H1 (cell line): ENCODE measurements at regions not wholly inside any gene's neighbourhood (a gene's known extent, or its start where the extent isn't known, plus 50 kb on each side); places are given as distances from the start of the nearest gene placed in this dataset.

ENCODE experiments used
- CTCF ChIA-PET: fragments of 300-600 bp; sonication (Branson Sonifier 250); formaldehyde crosslinking; loops from one replicate; lab custom pipeline; 2021; ENCODE audit not compliant: partially characterized antibody; lab: Charles Lee
- POLR2A ChIA-PET: fragments of 300-600 bp; sonication (Branson Sonifier 250); formaldehyde crosslinking; loops from one replicate; lab custom pipeline; 2021; ENCODE audit warnings: inconsistent platforms; ENCODE audit not compliant: partially characterized antibody; lab: Charles Lee
- DNase-seq, 2 experiments: peaks; one replicate each; pipeline versions ENCODE4 v3.0.0 to v3.0.0-alpha.2; 2010 to 2022; ENCODE audit warnings: low spot score in 2 of 2, low read depth in 1 of 2, mixed read lengths in 1 of 2
- FAIRE-seq: peaks from 2 replicates; lab custom pipeline; 2011; peaks lifted over from hg19 to GRCh38; lab: Jason Lieb, UNC
- H2AFZ ChIP-seq: 2 replicates; pipeline ENCODE4 v1.8.1; 2012; ENCODE audit warnings: low read length, inconsistent platforms
- H2AK5ac ChIP-seq: 2 replicates; pipeline ENCODE4 v1.6.1; 2013; ENCODE audit warnings: low read depth, low read length
- H2BK120ac ChIP-seq: replicated peaks from 2 replicates; pipeline ENCODE3; 2013; ENCODE audit warnings: low read depth, low read length, inconsistent platforms
- H2BK12ac ChIP-seq: 2 replicates; pipeline ENCODE4 v1.6.1; 2013; ENCODE audit warnings: low read depth, low read length
- H2BK15ac ChIP-seq: 2 replicates; pipeline ENCODE4 v1.6.1; 2013; ENCODE audit warnings: low read length
- H2BK20ac ChIP-seq: 2 replicates; pipeline ENCODE4 v1.6.1; 2013; ENCODE audit warnings: low read length
- H2BK5ac ChIP-seq: 2 replicates; pipeline ENCODE4 v1.6.1; 2013; ENCODE audit warnings: low read depth, low read length
- H3K14ac ChIP-seq: 2 replicates; pipeline ENCODE4 v1.6.1; 2013; ENCODE audit warnings: inconsistent platforms; ENCODE audit not compliant: insufficient read length
- H3K18ac ChIP-seq: 2 replicates; pipeline ENCODE4 v1.6.1; 2013; ENCODE audit warnings: low read length; ENCODE audit errors: extremely low read depth
- H3K23ac ChIP-seq: 2 replicates; pipeline ENCODE4 v1.6.1; 2013; ENCODE audit warnings: inconsistent platforms; ENCODE audit not compliant: insufficient read length
- H3K23me2 ChIP-seq: 2 replicates; pipeline ENCODE4 v1.6.1; 2013; ENCODE audit warnings: low read depth, low read length
- H3K27ac ChIP-seq: 2 replicates; pipeline ENCODE4 v1.6.1; 2011; ENCODE audit warnings: low read depth, low read length, inconsistent platforms
- H3K27me3 ChIP-seq, 4 experiments: replicated peaks in 1 of 4; 1 replicate in 1 of 4; 2 replicates in 3 of 4; pipeline versions ENCODE4 v1.6.1 to v1.8.1; 2011 to 2013; ENCODE audit warnings: low read length in 3 of 4, mild to moderate bottlenecking in 3 of 4, inconsistent platforms in 2 of 4, mixed read lengths in 2 of 4, moderate library complexity in 1 of 4; ENCODE audit not compliant: control insufficient read depth in 3 of 4, insufficient read depth in 3 of 4; ENCODE audit errors: extremely low read depth in 1 of 4
- H3K36me3 ChIP-seq, 4 experiments: 2 replicates each; pipeline versions ENCODE4 v1.6.1 to v1.8.1; 2011 to 2013; ENCODE audit warnings: mild to moderate bottlenecking in 4 of 4, low read length in 3 of 4, moderate library complexity in 2 of 4, control low read depth in 1 of 4, inconsistent platforms in 1 of 4; ENCODE audit not compliant: insufficient read depth in 4 of 4, control insufficient read depth in 2 of 4
- H3K4ac ChIP-seq: replicated peaks from 2 replicates; pipeline ENCODE3; 2013; ENCODE audit warnings: low read length, low read depth, mixed read lengths, inconsistent platforms; ENCODE audit not compliant: insufficient read length
- H3K4me1 ChIP-seq, 4 experiments: replicated peaks in 1 of 4; 1 replicate in 1 of 4; 2 replicates in 3 of 4; pipeline versions ENCODE4 v1.6.1 to v1.8.1; 2011 to 2013; ENCODE audit warnings: low read length in 3 of 4, inconsistent platforms in 2 of 4, mixed read lengths in 1 of 4; ENCODE audit not compliant: insufficient read depth in 4 of 4, control insufficient read depth in 3 of 4
- H3K4me2 ChIP-seq, 2 experiments: 2 replicates each; pipeline versions ENCODE4 v1.6.1 to v1.8.1; 2011 to 2013; ENCODE audit warnings: low read depth in 2 of 2, low read length in 2 of 2, control low read depth in 1 of 2, inconsistent platforms in 1 of 2, mild to moderate bottlenecking in 1 of 2; ENCODE audit not compliant: insufficient read depth in 1 of 2
- H3K4me3 ChIP-seq, 4 experiments: fragments of 200-600, 300-600 bp in 1 of 4; sonication (generic), shearing (Covaris generic), sonication (Bioruptor Twin) in 1 of 4; 2 replicates each; pipeline versions ENCODE4 v1.5.1 to v1.8.1; 2011 to 2016; ENCODE audit warnings: low read length in 4 of 4, low read depth in 3 of 4, control low read depth in 2 of 4, inconsistent platforms in 2 of 4, mild to moderate bottlenecking in 2 of 4, mixed read lengths in 1 of 4, moderate library complexity in 1 of 4; ENCODE audit not compliant: insufficient read depth in 2 of 4; ENCODE audit errors: extremely low read depth in 1 of 4
- H3K56ac ChIP-seq: replicated peaks from 2 replicates; pipeline ENCODE3; 2013; ENCODE audit warnings: low read depth, mild to moderate bottlenecking, mixed read lengths, low read length, inconsistent platforms; ENCODE audit not compliant: insufficient read length
- H3K79me1 ChIP-seq: 2 replicates; pipeline ENCODE4 v1.6.1; 2013; ENCODE audit warnings: low read depth, low read length, control low read depth
- H3K79me2 ChIP-seq, 2 experiments: 2 replicates each; pipeline versions ENCODE4 v1.6.1 to v1.8.1; 2012 to 2013; ENCODE audit warnings: low read length in 2 of 2, mild to moderate bottlenecking in 2 of 2, inconsistent platforms in 1 of 2; ENCODE audit not compliant: insufficient read depth in 2 of 2, control insufficient read depth in 1 of 2
- H3K9ac ChIP-seq, 4 experiments: replicated peaks in 1 of 4; 1 replicate in 1 of 4; 2 replicates in 3 of 4; pipeline versions ENCODE4 v1.6.1 to v1.8.1; 2011 to 2013; ENCODE audit warnings: low read depth in 3 of 4, low read length in 3 of 4, control low read depth in 2 of 4, mild to moderate bottlenecking in 2 of 4, moderate library complexity in 2 of 4, inconsistent platforms in 1 of 4; ENCODE audit errors: extremely low read depth in 1 of 4
- H3K9me3 ChIP-seq, 2 experiments: 2 replicates each; pipeline versions ENCODE4 v1.6.1 to v1.8.1; 2012 to 2013; ENCODE audit warnings: mild to moderate bottlenecking in 2 of 2, moderate library complexity in 2 of 2, control low read depth in 1 of 2, inconsistent platforms in 1 of 2, low read depth in 1 of 2, low read length in 1 of 2, mixed read lengths in 1 of 2; ENCODE audit not compliant: insufficient read depth in 2 of 2
- H4K20me1 ChIP-seq, 2 experiments: replicated peaks in 1 of 2; 2 replicates each; pipeline versions ENCODE3 to v1.8.1; 2011 to 2013; ENCODE audit warnings: inconsistent platforms in 2 of 2, low read length in 2 of 2, mild to moderate bottlenecking in 1 of 2; ENCODE audit not compliant: insufficient read depth in 2 of 2, control insufficient read depth in 1 of 2
- H4K5ac ChIP-seq: 2 replicates; pipeline ENCODE4 v1.6.1; 2013; ENCODE audit warnings: low read length, low read depth, mixed read lengths, inconsistent platforms; ENCODE audit not compliant: insufficient read length
- H4K8ac ChIP-seq: 2 replicates; pipeline ENCODE4 v1.8.0; 2013; ENCODE audit warnings: mild to moderate bottlenecking, moderate library complexity, low read length, inconsistent platforms; ENCODE audit not compliant: insufficient read depth; ENCODE audit errors: extremely low read depth
- H4K91ac ChIP-seq: replicated peaks from 2 replicates; pipeline ENCODE3; 2013; ENCODE audit warnings: low read length, mixed read lengths, inconsistent platforms; ENCODE audit not compliant: insufficient read length
- BCL11A ChIP-seq, 2 experiments: IDR thresholded peaks; one replicate each; pipeline ENCODE4 v1.6.1; 2011; ENCODE audit warnings: low read depth in 2 of 2, low read length in 2 of 2, mild to moderate bottlenecking in 2 of 2
- CTBP2 ChIP-seq: IDR thresholded peaks from 2 replicates; pipeline ENCODE4 v1.7.0; 2011; ENCODE audit warnings: borderline replicate concordance, mild to moderate bottlenecking, moderate library complexity, mixed read lengths, low read length; ENCODE audit not compliant: insufficient read depth, insufficient read length
- RNF2 ChIP-seq: fragments of 200-900, 300-1000 bp; sonication (generic); IDR thresholded peaks from 2 replicates; pipeline ENCODE4 v1.7.1; 2016; ENCODE audit warnings: borderline replicate concordance, low read depth, mild to moderate bottlenecking, antibody characterized with exemption, low read length; ENCODE audit not compliant: poor library complexity, severe bottlenecking; ENCODE audit errors: missing control alignments
- SIN3A ChIP-seq, 2 experiments: IDR thresholded peaks in 1 of 2; conservative IDR thresholded peaks in 1 of 2; 2 replicates each; pipeline ENCODE4 v1.6.1; 2011 to 2012; ENCODE audit warnings: low read length in 2 of 2, improper control_type of control experiment in 1 of 2, low read depth in 1 of 2, mild to moderate bottlenecking in 1 of 2
- SP1 ChIP-seq: IDR thresholded peaks from 2 replicates; pipeline ENCODE4 v1.6.1; 2011; ENCODE audit warnings: low read depth, low read length
- WGBS, 2 experiments: shearing (Covaris generic) in 1 of 2; methylation state at CpG; one replicate each; pipeline versions ENCODE4 v1.1.6 to v1.1.7; 2013 to 2015; ENCODE audit warnings: low lambda C conversion rate in 2 of 2, mixed read lengths in 2 of 2, inconsistent platforms in 1 of 2, low coverage in 1 of 2, missing lambda C conversion rate in 1 of 2; ENCODE audit not compliant: insufficient replicate concordance in 2 of 2, insufficient coverage in 1 of 2, insufficient read length in 1 of 2; ENCODE audit errors: extremely low coverage in 1 of 2, missing lambda C conversion rate in 1 of 2; 5-methylcytosine and 5-hydroxymethylcytosine counted together

DNA sequence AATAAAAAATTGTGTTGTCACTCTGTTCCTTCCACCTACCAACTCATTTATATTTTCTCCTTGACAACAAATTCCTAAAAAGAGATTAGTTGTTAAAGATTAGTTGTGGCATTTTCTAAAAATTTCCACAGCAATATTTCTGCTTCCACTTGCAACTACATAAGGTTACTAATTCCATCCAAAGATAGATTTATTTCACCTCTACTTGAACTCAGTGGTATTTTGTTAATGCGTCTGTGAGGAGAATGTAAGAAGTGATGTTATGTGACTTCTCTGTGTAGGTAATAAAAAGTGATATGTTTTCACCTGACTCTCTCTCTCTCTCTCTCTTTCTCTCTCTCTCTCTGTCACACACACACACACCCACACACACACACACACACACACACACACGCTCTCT, 1104.8 kb downstream of the AMY1C start:
- no peak overlapping the region for H3K56ac ChIP-seq
- no peak overlapping the region for H3K18ac ChIP-seq
- no peak overlapping the region for H4K5ac ChIP-seq
- no peak overlapping the region for H2AK5ac ChIP-seq
- no peak overlapping the region for H2BK12ac ChIP-seq
- H3K9me3 ChIP-seq, result no peaks in the 10 kb centered on the region
- no peak overlapping the region for H3K27ac ChIP-seq
- 80% methylated on average over 2 of the region's 2 CpGs; no CpG with 5 or more reads in 1 of the 2 experiments for WGBS, 2 experiments
- FAIRE-seq, result no peak
- no peak overlapping the region for H2BK20ac ChIP-seq
- H2BK5ac ChIP-seq, result no peak overlapping the region
- no peak for DNase-seq
- H3K23me2 ChIP-seq, result no peaks in the 10 kb centered on the region
- no peaks in the 10 kb centered on the region for H3K4me1 ChIP-seq
- no peaks in the 10 kb centered on the region for H4K20me1 ChIP-seq
- H3K79me2 ChIP-seq, result no peaks in the 10 kb centered on the region
- POLR2A ChIA-PET, result no interaction called here
- no peak overlapping the region for H3K23ac ChIP-seq
- no peak overlapping the region for H2BK120ac ChIP-seq
- H4K91ac ChIP-seq, result no peak overlapping the region
- no peak overlapping the region for H3K4ac ChIP-seq
- H3K4me3 ChIP-seq, result no peak overlapping the region
- no peak overlapping the region for H4K8ac ChIP-seq
- H3K9ac ChIP-seq, result no peak overlapping the region
- no peak overlapping the region for H2BK15ac ChIP-seq
- no peak overlapping the region for H3K14ac ChIP-seq
- TF ChIP-seq SP1 (no peak), BCL11A (IDR thresholded peaks at IDR 0.05; ENCODE audit: low read depth in 2 of 2, low read length in 2 of 2) (no peak), RNF2 (no peak), CTBP2 (no peak), SIN3A (conservative IDR thresholded peaks at IDR 0.05 in 1 of 2, IDR thresholded peaks at IDR 0.05 in 1 of 2; ENCODE audit: low read depth in 1 of 2, low read length in 2 of 2) (no peak)
- no peaks in the 10 kb centered on the region for H3K27me3 ChIP-seq
- H3K79me1 ChIP-seq, result no peaks in the 10 kb centered on the region
- no peak overlapping the region for H2AFZ ChIP-seq
- no peak overlapping the region for H3K4me2 ChIP-seq
- CTCF ChIA-PET, result no interaction called here
- no peaks in the 10 kb centered on the region for H3K36me3 ChIP-seq
